NCI-H1436 (cell line): ENCODE measurements at regions not wholly inside any gene's neighbourhood (a gene's known extent, or its start where the extent isn't known, plus 50 kb on each side); places are given as distances from the start of the nearest gene placed in this dataset.

Experiments
- DNase-seq: peaks from one replicate; lab custom pipeline; 2025; lab: John Stamatoyannopoulos, UW

DNA sequence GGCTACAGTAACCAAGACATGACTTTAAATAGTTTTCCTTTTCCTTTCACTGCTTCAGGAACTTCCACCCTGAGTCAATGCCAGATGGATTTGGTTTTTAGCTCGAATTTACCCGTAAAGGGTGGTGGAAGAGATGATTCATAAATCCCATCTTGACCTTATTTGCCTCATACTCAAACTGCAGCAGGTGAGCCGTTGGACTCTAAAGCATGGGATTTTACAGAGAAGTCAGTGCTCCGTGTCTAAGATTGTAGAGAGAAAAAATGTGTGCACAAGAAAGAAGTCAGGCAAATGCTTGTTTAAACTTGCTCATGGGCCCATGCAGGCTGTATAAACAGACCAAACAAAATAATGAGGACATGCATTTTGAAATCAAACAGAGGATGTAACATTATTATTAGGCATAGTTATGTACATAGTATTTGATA is 369.7 kb upstream of the TRIB2 start:
- no peak for DNase-seq

DNA sequence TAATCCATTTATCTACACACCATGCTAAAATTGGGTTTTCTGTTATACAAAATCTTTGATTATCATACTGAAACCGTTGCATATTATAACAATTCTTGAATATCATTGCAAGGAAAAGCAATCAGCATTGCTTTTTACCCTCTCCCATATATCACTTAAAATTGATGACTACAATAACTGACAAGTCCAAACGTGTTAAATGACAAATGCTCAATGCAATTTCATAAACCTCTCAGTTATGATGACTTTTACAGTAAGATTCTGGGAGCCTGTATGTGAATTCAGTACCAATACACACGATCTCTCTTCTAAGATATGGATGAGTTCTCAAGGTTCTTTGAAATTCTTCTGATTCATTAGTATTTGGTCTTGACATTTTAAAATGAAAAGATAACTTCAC is 368.5 kb upstream of the TRIB2 start:
- no peak for DNase-seq

DNA sequence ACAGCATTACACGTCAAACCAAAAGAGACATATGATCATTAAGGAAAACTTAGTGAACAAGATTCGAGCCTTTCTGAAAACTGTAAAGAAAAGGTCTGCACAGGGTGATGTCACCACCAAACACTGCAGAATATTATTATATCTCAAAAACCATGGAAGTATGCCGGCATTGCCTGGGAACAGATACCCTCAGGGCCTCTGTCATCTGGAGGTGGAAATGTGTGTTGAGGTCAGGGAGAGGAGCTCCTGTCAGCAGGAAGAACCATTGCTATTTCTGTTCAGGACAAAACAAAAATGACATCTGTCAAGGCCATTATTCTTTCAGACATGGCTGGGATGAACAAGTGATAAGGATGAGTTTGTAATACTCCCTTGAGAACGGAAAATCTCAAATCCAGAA is 365.9 kb upstream of the TRIB2 start:
- no peak for DNase-seq

DNA sequence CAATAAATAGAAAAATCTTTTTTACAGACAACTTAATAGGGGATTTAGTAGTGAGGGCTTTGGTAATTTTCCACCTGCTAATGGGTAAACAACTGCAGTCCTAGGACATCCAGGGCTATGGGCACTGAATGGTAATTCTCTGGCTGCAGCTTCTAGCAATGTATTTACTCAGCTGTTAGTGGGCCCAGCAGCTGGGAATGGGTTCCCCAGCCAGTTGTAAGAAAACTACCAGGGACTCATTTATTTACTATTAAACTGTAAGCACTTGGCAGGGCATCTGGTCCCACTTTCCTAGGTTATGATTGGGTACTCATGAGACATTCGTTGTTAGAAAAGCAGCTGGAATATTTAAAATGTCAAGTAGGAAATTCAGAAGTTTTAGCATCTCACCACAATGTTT is 363.8 kb upstream of the TRIB2 start:
- peak; percentile 23 for DNase-seq

DNA sequence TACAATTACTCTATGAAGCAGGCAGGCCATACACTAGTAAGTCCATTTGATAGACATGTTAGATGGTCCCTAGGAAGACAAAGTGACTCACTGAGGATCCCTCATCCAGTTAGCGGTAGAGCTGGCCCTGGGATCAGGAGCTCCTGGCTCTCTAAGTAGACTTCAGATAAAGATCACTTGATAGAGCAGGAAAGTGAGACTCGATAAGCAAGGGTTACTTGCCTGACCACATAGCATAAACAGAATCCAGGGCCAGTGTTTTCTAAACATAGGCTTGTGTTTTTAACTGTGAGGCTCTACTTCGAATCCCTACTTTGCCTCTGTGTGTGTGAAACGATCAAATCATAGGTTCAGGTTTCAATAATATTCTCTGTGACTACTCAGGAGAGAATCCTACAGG is 355.2 kb upstream of the TRIB2 start:
- no peak for DNase-seq

DNA sequence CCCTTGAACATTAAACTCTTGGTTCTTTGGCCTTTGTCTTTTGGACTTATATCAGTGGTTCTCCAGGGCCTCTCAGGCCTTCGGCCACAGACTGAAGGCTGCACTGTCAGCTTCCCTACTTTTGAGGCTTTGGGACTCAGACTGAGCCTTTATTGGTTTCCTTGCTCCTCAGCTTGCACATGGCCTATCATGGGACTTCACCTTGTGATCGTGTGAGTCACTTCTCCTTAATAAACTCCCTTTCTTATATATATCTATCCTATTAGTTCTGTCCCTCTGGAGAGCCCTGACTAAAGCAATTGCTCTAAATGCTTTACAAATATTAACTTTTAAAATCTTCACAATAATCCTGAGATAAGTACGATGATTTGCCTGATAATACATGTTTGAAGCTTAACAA is 353.6 kb upstream of the TRIB2 start:
- DNase-seq: no peak

DNA sequence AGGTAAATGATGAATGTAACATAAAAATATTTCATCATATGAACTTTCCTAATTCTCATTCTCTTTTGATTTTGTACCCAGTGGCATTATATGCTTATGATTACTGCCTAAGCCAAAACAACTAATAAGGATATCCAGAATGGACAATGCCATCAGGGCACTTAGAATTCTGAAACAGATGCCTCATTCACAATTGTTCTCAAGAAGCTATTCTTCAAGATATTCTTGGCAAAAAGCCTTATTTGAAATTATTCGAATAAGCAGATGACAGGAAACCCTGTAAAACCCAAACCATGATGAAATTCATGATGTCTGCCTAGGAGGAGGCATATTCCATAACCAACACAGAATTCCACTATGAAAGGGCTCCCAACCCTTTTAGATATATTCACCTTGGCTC is 353.2 kb upstream of the TRIB2 start:
- DNase-seq: no peak

DNA sequence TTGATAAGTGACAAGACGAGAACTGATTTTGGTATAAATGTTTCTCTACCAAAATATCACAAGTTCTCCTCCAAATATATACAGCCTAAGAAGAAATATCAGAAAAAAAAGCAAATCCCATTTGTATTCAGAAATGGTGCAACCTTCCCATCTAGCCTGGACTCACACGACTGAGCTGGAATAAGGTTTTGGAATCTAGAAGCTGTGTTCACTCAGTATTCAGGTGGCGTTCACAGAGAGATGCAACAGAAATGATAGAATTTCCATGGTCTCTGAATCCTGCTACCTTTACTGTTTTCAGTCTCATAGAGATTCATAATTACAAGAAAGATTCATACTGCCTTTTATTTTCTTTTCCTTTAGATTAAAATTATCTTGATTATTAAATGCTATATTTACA is 347.2 kb upstream of the TRIB2 start:
- DNase-seq: no peak

DNA sequence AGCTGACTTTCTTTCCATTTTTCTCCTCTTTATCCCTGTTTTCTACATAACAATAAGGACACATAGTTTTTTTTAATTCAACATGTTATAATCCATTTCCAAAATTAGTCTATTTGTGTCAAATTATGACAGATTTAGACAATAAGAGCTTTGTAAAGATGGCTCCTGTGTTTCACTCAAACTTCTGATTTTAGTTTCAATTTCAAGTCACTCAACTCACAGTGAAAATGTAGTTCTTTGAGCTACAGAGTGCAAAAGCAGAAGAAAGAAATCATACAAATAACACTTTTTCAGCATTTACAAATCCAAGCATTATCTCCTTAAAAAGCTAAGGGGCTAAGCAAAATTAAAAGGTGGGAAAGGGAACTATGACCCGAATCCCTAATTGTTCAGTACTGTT is 340.7 kb upstream of the TRIB2 start:
- no peak for DNase-seq

DNA sequence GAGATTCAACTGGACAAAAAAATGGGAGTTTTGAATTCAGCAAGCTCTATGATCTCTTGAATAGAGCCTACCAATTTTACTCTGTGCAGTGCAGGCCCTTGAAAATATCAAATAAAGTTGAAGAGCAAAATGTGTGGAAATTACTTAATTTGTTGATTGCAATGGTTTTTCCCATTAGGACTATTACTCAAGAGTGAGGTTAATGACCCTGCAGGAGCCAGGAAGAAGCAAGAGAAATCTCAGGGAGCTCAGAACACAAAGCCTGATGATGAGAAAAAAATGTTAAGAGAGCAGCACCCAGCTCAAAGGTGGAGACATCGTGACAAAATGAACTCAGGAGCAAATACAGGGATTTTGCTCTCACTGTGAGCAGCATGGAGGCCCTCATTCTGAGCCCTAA is 337.6 kb upstream of the TRIB2 start:
- DNase-seq: no peak

DNA sequence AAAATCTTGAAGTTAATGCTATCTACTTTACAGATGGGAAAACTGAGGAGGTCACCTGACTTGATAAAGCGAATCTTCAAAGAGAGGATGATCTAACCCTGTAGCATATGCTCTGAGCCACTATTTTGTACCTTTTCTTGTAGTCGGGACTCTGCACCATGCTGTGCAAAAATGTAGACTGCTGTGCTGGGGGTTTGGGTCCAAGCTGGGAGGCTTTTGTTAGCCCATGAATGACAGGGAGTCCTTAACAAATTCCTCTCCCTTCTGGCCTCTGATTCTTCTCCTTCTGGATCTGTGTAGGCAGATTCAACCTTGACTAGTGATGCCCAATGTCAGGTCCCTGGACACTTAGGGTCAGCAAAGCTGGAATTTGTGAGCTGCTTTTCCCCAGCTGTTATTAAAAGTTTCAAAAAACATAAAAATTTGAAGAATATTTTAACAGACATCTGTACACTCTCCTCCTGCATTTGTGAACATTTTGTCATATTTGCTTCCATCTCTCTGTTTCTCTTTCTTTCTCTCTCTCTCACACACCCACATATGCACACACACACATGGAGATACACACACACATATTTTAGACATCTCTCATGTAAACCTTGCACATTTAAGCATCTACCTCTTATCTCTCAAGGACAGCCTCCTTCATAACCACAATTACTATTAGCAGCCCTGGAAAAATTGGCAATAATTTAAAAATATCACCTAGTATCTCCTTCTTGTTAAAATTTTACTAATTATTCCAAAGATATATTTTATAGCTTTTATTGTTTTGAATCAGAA is 335.0 kb upstream of the TRIB2 start:
- DNase-seq: no peak

DNA sequence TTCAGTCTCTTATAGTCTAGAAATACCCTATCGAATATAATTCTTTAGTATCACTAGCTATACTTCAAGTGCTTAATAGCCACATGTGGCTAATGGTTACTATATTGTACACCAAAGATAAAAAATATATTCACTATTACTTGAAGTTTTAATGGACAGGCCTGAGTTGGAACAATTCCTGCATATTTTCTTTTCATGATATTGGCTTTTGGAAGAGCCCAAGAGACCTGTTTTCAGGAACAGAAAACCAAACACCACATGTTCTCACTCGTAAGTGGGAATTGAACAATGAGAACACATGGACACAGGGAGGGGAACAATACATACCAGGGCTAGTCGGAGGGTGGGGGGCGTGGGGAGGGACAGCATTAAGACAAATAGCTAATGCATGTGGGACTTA is 334.4 kb upstream of the TRIB2 start:
- no peak for DNase-seq

DNA sequence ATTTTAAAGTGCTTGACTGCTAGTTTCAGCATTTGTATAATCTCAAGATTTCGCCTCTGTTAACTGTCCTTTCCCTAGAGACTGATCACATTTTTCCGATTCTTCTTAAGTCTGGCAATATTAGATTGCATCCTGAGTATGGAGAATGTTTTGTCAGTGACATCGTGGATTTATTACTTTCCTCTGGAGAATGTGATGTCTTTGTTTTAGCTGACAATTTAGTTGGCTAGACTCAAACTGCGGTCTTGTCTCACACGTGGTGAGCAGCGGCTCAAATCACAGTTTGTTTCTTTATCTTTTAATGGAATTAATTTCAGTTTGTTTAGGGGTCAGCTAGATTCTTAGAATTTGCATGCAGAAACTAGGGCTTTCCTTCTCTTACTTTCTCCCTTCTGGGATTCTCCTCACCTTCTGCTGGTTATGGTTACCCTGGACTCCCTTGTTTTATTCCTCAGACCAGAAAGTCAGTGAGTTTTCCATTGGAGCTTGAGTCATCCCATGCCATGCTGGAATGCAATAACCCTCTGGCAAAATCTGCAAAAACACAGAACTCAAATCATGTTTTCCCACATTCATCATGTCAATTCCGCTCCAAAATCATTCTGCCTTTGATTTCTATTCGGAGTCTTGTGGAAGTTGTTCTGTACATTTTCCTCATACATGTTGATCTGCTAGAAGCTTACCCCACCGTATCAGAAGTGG is 327.2 kb upstream of the TRIB2 start:
- DNase-seq: no peak

DNA sequence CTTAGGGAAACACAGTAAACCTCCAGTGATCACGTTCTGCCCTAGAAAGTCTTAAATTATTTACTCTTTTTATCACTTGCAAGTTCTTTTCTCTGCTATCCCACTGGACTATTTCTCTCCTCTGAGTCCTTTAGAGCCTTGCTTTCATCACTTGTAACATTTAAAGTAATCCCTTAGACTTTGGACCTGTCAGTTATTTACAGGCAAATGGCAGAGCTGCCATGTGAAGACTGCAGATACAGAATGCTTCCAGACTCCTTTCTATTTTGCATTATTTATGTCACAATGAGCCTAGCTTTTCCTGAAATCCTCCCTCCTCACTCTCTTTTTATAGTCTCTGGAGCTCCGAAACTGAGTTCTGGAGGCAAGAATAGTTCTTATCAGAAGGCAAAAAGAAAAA is 325.6 kb upstream of the TRIB2 start:
- no peak for DNase-seq

DNA sequence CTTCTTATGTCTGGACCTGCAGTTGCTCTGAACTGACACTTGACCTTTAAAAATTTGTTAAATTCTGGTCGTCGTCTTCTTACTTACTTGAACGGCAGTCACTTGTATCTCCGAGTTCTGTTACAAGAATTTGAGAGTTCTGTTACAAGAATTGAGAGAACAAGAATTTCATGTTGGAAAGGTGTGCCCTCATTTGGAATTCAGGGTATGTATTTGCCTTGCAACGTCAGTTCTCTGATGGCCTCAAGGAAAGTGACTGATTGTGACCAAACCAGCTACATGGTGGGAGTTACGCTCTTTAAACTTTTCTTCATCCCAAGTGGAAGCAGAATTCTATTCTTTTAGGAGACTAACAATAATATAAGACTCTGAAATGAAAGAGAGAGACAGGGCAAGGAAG is 320.0 kb upstream of the TRIB2 start:
- no peak for DNase-seq

DNA sequence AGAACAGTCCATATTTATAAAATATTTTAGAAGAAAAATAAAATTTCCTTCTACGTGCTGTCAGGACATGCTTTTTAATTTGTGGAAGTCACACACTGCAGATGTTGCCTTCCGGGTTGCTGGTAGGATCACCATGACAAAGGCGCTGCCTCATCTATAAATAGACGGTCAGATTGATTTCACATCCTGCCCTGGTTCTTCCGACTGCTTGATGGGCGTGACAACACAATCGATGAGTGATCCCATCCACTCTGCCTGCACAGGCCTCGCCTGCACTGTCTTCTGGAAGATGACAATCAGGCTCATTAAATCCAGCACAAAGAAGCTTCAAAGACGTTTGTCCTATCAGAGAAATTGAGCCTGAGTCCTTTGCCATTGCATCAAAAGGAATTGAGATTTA is 318.9 kb upstream of the TRIB2 start:
- DNase-seq: no peak

DNA sequence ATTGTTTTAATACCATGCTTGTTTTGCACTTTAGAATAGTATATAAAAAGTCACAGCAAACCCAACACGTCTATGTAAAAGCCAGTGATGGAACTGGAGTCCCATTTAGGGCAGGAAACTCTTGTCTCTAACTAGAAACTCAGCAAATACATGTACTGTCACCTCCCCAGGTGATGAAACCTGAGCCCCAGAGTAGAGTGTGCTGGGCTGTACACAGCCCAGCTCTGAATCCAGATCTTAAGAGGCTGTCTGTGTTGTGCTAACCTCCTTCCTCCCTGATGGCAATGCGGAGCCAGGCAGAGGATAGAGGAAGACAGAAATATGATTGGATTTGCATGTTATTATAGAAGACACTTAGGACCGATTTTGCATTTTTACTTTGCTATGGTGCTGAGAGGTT is 317.5 kb upstream of the TRIB2 start:
- DNase-seq: no peak

DNA sequence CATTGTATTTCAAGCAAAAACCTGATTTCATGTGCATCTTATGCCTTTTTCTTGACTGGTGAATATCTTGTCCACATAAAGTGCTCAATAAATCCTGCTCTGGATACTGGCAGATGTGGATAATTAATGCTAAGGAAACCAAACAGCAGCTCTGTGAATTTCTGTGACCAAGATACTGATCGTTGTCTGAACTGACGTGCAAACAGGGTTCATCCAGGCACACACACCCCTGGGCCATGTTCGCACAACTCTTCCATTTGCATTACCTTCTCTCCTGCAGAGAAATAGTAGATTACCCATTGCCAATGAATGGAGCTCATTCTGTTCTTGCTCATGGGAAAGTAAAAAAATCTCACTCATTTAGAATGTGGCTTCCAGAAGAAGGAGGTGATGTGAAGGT is 316.2 kb upstream of the TRIB2 start:
- no peak for DNase-seq

DNA sequence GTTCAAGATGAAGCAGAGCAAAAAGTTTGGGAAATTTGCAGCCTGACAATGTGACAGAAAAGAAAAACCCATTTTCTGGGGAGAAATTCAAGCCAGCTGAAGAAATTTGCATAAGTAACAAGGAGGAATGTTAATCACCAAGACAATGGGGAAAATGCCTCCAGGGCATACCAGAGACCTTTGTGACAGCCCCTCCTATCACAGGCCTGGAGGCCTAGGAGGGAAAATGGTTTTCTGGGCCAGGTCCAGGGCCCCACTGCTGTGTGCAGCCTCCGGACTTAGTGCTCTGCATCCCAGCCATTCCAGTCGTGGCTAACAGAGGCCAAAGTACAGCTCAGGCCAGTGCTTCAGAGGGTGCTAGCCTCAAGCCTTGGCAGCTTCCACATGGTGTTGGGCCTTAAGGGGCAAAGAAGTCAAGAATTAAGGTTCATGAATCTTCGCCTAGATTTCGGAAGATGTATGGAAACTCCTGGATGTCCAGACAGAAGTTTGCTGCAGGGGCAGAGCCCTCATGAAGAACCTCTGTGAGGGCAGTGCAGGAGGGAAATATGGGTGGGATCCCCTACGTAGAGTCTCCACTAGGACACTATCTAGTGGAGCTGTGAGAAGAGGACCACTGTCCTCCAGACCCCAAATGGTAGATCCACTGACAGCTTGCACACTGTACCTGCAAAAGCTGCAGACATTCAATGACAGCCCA is 314.1 kb upstream of the TRIB2 start:
- DNase-seq: no peak

DNA sequence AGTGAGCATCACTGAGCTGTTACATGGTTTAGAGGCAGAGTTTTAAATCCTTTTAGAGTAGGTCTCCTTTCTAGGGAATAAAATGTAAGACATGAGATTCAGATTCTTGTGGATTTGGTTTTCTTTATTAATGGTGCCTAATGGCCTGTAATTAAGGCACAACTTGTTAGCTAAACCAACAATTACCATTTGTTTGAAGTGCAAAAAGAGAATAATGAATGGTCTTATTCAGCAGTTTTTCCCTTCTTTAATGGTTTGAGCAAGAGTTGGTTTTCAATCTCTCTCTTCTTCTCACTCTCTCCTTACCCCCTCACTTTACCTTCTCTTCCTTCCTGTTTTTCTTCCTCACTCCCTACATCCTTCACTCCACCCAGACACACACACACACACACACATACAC is 312.2 kb upstream of the TRIB2 start:
- DNase-seq: no peak

DNA sequence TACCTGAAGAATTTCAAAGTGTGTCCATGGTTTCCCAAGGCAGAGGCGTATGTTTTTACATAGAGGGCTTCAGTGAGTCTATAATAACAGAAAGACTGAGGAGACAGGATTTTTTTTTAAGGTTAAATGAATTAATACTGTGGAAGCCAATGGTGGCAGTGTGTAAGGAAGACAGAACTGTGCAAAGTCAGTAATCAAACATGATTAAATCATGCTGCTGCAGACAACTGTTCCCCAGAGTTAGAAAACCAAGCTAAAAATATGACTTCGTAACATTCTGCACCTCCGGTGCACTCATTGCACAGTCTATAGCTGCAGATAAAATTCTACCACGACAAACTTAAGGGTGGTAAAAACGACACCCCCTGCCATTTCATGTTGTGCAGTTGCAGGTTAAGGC is 309.6 kb upstream of the TRIB2 start:
- DNase-seq: no peak

DNA sequence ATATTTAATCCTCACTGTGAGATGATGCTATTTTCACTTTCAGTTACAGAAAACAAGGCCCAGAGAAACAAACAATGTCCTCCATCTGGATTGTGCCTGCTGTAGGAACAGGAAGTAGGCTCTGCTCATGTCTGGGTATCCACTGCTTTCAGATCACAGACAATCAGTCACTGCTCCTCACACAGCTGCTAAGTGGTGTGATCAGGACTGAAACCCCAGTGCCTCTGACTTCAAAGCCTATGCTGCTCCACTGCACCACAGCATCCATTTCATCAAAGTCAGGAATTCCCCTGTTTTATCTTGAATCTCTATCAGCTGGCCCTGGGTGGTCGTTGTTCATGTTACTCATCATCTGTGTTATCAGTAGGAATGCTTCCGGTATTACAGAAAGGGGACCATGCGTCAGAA is 303.8 kb upstream of the TRIB2 start:
- no peak for DNase-seq

DNA sequence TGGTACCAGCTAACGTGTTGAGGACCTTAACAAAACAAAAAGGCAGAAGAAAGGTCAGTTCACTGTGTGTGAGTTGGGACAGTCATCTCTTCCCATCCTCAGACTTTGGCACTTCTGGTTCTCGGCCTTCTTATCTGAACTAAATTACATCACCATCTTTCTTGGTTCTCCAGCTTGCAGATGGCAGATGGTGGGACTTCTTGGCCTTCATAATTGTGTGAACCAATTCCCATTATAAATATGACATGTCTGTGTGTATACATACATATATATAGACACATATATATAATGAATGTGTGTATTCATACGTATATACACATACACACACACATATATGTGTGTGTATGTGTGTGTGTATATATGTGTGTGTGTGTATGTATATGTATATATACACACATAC is 301.2 kb upstream of the TRIB2 start:
- DNase-seq: no peak
